GM12878 (cell line): ENCODE measurements at regions not wholly inside any gene's neighbourhood (a gene's known extent, or its start where the extent isn't known, plus 50 kb on each side); places are given as distances from the start of the nearest gene placed in this dataset.

ENCODE experiments used
- ASH2L ChIP-seq: fragments of 300-600, 200-600 bp; sonication (generic); IDR thresholded peaks from 2 replicates; pipeline ENCODE4 v1.6.1; 2017; ENCODE audit warnings: low read depth, mild to moderate bottlenecking, borderline replicate concordance
- CUX1 ChIP-seq: IDR thresholded peaks from 2 replicates; pipeline ENCODE4 v1.6.1; 2012; ENCODE audit warnings: improper control_type of control experiment, low read depth, low read length; ENCODE audit not compliant: insufficient replicate concordance
- FOXM1 ChIP-seq: IDR thresholded peaks from 2 replicates; pipeline ENCODE4 v1.6.1; 2012; ENCODE audit warnings: low read depth, mild to moderate bottlenecking, inconsistent platforms, low read length, moderate library complexity
- GABPA ChIP-seq: IDR thresholded peaks from 2 replicates; pipeline ENCODE4 v1.6.1; 2014; ENCODE audit warnings: antibody characterized with exemption, low read depth, mild to moderate bottlenecking, inconsistent platforms
- MLLT1 ChIP-seq: fragments of 450-650 bp; IDR thresholded peaks from 2 replicates; pipeline ENCODE4 v1.6.1; 2016; ENCODE audit warnings: mild to moderate bottlenecking
- MYB ChIP-seq: fragments of 150-350 bp; IDR thresholded peaks from 2 replicates; pipeline ENCODE4 v1.6.1; 2014; ENCODE audit warnings: mild to moderate bottlenecking, low read depth, low read length, borderline replicate concordance
- NR2C1 ChIP-seq: fragments of 450-650 bp; IDR thresholded peaks from 2 replicates; pipeline ENCODE4 v1.6.1; 2017; ENCODE audit warnings: antibody characterized with exemption, mild to moderate bottlenecking, moderate library complexity
- SMAD5 ChIP-seq: IDR thresholded peaks from 2 replicates; pipeline ENCODE4 v1.6.1; 2016; ENCODE audit warnings: antibody characterized with exemption, low read depth
- TF ChIP-seq, protein P1 (sequence below): fragments of 450-650 bp; IDR thresholded peaks from 2 replicates; pipeline ENCODE4 v1.6.1; 2017; ENCODE audit warnings: borderline replicate concordance
- TF ChIP-seq, protein P2 (sequence below): fragments of 450-650 bp; IDR thresholded peaks from 2 replicates; pipeline ENCODE4 v1.6.1; 2018; ENCODE audit warnings: borderline replicate concordance, mild to moderate bottlenecking; ENCODE audit not compliant: partially characterized antibody
- TF ChIP-seq, protein P3 (sequence below): fragments of 450-650 bp; IDR thresholded peaks from 2 replicates; pipeline ENCODE4 v1.6.1; 2017; ENCODE audit warnings: mild to moderate bottlenecking, moderate library complexity

DNA sequence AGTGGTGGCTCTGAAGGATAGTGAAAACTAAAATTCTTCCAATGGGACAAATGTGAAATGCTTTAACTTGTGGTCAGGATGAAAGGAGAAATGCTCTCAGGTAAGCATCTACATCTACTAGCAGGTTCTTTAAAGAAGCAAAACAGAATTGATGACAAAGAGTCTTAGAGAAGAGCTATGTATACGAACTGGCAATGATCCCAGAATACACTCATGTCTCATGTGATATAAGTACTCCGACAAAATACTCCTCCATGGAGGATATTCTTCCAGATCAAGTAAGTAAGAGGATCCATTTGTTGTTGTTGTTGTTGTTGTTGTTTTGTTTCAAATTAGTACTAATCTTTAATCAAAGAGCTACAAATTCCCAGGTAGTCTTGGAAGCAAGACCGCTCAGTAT, 174.0 kb upstream of the ATP1B1 start (continued):
- TF ChIP-seq, protein P1, sequence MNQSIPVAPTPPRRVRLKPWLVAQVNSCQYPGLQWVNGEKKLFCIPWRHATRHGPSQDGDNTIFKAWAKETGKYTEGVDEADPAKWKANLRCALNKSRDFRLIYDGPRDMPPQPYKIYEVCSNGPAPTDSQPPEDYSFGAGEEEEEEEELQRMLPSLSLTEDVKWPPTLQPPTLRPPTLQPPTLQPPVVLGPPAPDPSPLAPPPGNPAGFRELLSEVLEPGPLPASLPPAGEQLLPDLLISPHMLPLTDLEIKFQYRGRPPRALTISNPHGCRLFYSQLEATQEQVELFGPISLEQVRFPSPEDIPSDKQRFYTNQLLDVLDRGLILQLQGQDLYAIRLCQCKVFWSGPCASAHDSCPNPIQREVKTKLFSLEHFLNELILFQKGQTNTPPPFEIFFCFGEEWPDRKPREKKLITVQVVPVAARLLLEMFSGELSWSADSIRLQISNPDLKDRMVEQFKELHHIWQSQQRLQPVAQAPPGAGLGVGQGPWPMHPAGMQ, result no peak
- TF ChIP-seq ASH2L, result no peak
- TF ChIP-seq, protein P2, sequence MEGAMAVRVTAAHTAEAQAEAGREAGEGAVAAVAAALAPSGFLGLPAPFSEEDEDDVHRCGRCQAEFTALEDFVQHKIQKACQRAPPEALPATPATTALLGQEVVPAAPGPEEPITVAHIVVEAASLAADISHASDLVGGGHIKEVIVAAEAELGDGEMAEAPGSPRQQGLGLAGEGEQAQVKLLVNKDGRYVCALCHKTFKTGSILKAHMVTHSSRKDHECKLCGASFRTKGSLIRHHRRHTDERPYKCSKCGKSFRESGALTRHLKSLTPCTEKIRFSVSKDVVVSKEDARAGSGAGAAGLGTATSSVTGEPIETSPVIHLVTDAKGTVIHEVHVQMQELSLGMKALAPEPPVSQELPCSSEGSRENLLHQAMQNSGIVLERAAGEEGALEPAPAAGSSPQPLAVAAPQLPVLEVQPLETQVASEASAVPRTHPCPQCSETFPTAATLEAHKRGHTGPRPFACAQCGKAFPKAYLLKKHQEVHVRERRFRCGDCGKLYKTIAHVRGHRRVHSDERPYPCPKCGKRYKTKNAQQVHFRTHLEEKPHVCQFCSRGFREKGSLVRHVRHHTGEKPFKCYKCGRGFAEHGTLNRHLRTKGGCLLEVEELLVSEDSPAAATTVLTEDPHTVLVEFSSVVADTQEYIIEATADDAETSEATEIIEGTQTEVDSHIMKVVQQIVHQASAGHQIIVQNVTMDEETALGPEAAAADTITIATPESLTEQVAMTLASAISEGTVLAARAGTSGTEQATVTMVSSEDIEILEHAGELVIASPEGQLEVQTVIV, result no peak
- no peak for TF ChIP-seq CUX1
- TF ChIP-seq NR2C1, result no peak
- TF ChIP-seq, protein P3, sequence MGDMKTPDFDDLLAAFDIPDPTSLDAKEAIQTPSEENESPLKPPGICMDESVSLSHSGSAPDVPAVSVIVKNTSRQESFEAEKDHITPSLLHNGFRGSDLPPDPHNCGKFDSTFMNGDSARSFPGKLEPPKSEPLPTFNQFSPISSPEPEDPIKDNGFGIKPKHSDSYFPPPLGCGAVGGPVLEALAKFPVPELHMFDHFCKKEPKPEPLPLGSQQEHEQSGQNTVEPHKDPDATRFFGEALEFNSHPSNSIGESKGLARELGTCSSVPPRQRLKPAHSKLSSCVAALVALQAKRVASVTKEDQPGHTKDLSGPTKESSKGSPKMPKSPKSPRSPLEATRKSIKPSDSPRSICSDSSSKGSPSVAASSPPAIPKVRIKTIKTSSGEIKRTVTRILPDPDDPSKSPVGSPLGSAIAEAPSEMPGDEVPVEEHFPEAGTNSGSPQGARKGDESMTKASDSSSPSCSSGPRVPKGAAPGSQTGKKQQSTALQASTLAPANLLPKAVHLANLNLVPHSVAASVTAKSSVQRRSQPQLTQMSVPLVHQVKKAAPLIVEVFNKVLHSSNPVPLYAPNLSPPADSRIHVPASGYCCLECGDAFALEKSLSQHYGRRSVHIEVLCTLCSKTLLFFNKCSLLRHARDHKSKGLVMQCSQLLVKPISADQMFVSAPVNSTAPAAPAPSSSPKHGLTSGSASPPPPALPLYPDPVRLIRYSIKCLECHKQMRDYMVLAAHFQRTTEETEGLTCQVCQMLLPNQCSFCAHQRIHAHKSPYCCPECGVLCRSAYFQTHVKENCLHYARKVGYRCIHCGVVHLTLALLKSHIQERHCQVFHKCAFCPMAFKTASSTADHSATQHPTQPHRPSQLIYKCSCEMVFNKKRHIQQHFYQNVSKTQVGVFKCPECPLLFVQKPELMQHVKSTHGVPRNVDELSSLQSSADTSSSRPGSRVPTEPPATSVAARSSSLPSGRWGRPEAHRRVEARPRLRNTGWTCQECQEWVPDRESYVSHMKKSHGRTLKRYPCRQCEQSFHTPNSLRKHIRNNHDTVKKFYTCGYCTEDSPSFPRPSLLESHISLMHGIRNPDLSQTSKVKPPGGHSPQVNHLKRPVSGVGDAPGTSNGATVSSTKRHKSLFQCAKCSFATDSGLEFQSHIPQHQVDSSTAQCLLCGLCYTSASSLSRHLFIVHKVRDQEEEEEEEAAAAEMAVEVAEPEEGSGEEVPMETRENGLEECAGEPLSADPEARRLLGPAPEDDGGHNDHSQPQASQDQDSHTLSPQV, result no peak
- no peak for TF ChIP-seq GABPA
- TF ChIP-seq SMAD5, result no peak
- TF ChIP-seq MLLT1, result no peak
- no peak for TF ChIP-seq FOXM1
- no peak for TF ChIP-seq MYB
